Cardiac muscle cell (in vitro differentiated cells and primary cell): ENCODE measurements at regions not wholly inside any gene's neighbourhood (a gene's known extent, or its start where the extent isn't known, plus 50 kb on each side); places are given as distances from the start of the nearest gene placed in this dataset.

Experiments
- DNase-seq, 2 donors: peaks; one replicate each; pipeline versions ENCODE4 v3.0.0 to v3.0.0-alpha.2; 2010 to 2017; ENCODE audit warnings: low read depth in 1 of 2, low spot score in 1 of 2
- H3K27ac ChIP-seq: fragments of 200-600 bp; sonication (generic); 2 replicates; pipeline ENCODE4 v1.5.1; 2016
- H3K27me3 ChIP-seq: fragments of 200-600 bp; sonication (generic); 2 replicates; pipeline ENCODE4 v1.6.0; 2016; ENCODE audit warnings: control low read depth
- H3K36me3 ChIP-seq: fragments of 200-600 bp; sonication (generic); 2 replicates; pipeline ENCODE4 v1.5.1; 2016; ENCODE audit warnings: control low read depth
- H3K4me1 ChIP-seq: fragments of 200-600 bp; sonication (generic); 2 replicates; pipeline ENCODE4 v1.8.1; 2017; ENCODE audit warnings: low read depth, mild to moderate bottlenecking, mixed run types
- H3K4me3 ChIP-seq: fragments of 200-600 bp; sonication (generic); 2 replicates; pipeline ENCODE4 v1.5.1; 2016; ENCODE audit warnings: mild to moderate bottlenecking
- H3K9me3 ChIP-seq: fragments of 200-600 bp; sonication (generic); 2 replicates; pipeline ENCODE4 v1.5.1; 2017; ENCODE audit warnings: low read depth, mild to moderate bottlenecking, control low read depth
- TF ChIP-seq, protein P1 (sequence below): IDR thresholded peaks from 2 replicates; pipeline ENCODE4 v1.5.1; 2012; ENCODE audit warnings: low read depth, mild to moderate bottlenecking, low read length

DNA sequence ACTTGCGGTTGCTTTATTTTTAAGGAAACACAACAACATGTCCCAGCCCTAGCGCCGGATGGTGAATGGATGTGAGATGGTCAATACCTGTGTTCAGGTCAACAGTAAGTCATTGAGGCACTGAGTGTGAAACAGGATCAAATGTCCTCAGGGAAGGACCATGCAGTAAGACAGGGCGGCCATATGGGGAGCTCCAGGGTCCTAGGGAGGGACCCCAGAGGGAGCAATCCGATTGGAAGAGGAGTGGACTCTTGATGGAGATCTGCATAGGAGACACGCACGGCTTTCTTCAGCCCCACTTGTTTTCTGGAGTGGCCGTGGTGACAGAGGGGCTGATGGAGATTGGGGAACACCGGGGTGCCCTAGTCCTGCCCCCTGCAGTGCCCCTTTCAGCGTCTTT lies 423.8 kb upstream of the MKI67 start:
- H3K36me3 ChIP-seq: no peaks in the 10 kb centered on the region
- TF ChIP-seq, protein P1, sequence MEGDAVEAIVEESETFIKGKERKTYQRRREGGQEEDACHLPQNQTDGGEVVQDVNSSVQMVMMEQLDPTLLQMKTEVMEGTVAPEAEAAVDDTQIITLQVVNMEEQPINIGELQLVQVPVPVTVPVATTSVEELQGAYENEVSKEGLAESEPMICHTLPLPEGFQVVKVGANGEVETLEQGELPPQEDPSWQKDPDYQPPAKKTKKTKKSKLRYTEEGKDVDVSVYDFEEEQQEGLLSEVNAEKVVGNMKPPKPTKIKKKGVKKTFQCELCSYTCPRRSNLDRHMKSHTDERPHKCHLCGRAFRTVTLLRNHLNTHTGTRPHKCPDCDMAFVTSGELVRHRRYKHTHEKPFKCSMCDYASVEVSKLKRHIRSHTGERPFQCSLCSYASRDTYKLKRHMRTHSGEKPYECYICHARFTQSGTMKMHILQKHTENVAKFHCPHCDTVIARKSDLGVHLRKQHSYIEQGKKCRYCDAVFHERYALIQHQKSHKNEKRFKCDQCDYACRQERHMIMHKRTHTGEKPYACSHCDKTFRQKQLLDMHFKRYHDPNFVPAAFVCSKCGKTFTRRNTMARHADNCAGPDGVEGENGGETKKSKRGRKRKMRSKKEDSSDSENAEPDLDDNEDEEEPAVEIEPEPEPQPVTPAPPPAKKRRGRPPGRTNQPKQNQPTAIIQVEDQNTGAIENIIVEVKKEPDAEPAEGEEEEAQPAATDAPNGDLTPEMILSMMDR: no peak
- no peak overlapping the region for H3K4me3 ChIP-seq
- no peak for DNase-seq
- H3K27me3 ChIP-seq: no peaks in the 10 kb centered on the region
- no peak overlapping the region for H3K27ac ChIP-seq
- H3K9me3 ChIP-seq: no peaks in the 10 kb centered on the region
- peaks cover 3% of the 10 kb centered on the region for H3K4me1 ChIP-seq

DNA sequence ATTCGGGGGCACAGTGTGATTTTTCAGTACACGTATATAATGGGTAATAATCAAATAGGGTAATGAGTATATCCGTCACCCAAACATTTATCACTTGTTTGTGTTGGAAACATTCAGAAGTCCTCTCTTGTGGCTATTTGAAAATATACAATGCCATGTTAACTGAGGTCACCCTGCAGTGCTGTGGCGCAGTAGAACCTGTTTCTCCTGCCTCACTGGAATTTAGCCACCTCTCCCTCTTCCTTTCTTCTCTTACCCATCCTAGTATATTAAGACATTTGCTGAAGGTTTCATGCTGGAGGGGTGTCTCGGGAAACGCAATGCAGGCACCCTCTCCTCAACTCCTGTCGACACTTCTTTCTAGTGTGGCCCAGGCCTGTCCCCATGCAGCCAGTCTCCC lies 425.3 kb upstream of the MKI67 start:
- TF ChIP-seq, protein P1: no peak
- Histone ChIP-seq H3K27me3 (no peaks in the 10 kb centered on the region), H3K36me3 (no peaks in the 10 kb centered on the region), H3K4me3 (no peak overlapping the region), H3K4me1 (peaks cover 3% of the 10 kb centered on the region), H3K27ac (no peak overlapping the region), H3K9me3 (no peaks in the 10 kb centered on the region)
- DNase-seq: no peak

DNA sequence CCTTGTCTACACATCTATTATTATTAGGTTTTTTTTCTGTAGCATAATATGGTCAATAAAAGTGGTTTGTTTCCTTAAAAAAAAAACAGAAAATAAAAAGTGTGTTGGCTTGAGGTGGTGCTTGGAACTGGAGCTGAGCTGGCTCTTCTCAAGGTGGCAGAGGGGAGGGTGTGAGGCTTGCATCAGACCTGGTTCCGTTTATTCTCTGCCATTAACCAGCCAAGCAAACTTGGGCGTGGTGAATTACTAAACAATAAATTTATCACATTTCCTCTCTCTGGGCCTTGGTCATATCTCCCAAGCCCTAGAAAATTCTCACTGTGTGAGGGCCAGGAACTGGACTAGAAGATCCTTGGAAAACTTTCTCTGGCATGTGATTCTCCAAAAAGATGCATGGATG lies 427.5 kb upstream of the MKI67 start:
- H3K9me3 ChIP-seq: no peaks in the 10 kb centered on the region
- no peak for DNase-seq
- no peaks in the 10 kb centered on the region for H3K36me3 ChIP-seq
- H3K27ac ChIP-seq: no peak overlapping the region
- no peak overlapping the region for H3K4me3 ChIP-seq
- TF ChIP-seq, protein P1: no peak
- H3K27me3 ChIP-seq: no peaks in the 10 kb centered on the region
- H3K4me1 ChIP-seq: peaks cover 3% of the 10 kb centered on the region

DNA sequence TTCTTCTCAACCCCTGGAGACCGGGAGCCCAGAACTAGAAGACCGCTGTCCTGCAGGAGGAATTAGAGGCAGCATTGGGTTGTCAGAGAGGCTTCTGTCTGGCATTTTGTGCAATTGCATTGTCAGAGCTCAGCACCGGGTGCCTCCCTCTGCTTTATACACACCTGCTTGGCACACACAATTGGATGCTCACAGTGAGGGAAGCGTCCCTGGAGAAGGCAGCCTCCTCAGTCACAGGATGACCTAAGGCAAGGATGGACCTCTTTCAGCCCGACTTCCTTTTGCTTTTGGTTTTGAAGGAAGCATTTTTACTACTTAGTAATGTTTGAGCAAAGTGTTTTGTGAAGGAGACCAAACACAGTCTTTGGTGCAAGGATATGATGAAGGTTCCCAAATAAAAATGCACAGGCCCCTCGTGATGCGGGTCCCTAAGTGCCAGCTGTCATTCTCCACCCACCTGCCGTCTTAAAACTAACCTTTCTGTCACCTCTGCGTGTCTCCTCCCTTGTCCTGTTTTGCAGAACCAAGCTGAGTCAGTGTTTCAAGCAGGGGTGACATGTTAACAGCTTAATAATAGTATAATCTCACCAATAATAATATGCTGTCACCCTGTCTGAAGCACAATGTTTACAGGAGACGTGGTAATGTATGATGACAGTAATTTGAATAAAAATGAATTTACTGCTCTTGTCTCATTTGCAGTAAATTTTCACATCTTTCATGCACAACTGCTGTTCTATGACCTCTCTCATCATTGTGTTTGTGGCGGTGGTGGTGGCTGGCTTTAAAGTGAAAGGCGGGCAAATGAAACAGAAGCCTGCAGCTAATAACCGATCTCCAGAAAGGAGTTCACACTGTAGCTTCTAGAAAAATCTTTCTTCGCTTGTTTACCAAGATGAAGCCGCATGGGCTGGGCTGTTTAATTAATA lies 430.2 kb upstream of the MKI67 start:
- TF ChIP-seq, protein P1: no peak
- DNase-seq: no peak
- H3K36me3 ChIP-seq: no peaks in the 10 kb centered on the region
- H3K27me3 ChIP-seq: no peaks in the 10 kb centered on the region
- no peak overlapping the region for H3K4me3 ChIP-seq
- no peaks in the 10 kb centered on the region for H3K9me3 ChIP-seq
- H3K4me1 ChIP-seq: peaks cover 3% of the 10 kb centered on the region
- H3K27ac ChIP-seq: no peak overlapping the region

DNA sequence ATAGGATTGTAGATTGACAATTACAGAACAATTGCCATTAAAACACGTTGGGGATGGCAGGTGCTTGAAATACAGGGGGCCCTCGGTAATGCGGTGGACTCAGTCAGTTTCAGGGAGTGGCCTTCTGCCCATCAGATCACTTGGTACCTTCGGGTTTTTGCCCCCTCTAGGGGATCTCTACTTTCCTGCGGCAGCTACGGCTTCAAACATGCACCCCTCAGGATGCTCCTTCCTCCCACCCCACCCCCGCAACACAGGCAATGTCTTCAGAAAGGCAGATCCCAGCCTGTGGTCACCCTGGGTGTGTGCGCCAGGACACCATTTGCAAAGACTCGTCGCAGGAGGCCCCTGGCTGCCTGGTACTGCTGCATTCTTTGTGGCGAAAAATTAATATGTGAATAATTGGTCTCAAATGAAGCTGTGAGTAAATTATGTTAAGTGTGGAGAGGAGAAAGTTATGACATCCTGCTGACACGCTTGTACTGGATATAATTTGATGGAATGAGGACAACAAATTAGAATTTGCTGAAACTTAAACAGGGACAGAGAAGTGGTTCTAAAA lies 431.0 kb upstream of the MKI67 start:
- no peak overlapping the region for H3K27ac ChIP-seq
- no peaks in the 10 kb centered on the region for H3K9me3 ChIP-seq
- no peak overlapping the region for H3K4me3 ChIP-seq
- no peaks in the 10 kb centered on the region for H3K27me3 ChIP-seq
- TF ChIP-seq, protein P1: no peak
- no peak for DNase-seq
- no peaks in the 10 kb centered on the region for H3K4me1 ChIP-seq
- no peaks in the 10 kb centered on the region for H3K36me3 ChIP-seq
